Right atrium auricular region (tissue), 2 donors: ENCODE measurements at regions not wholly inside any gene's neighbourhood (a gene's known extent, or its start where the extent isn't known, plus 50 kb on each side); places are given as distances from the start of the nearest gene placed in this dataset.

Experiments
- DNase-seq: peaks from one replicate; pipeline ENCODE4 v3.0.0-alpha.2; 2019; ENCODE audit warnings: low spot score
- H3K27ac ChIP-seq, 2 donors: fragments of 200-600 bp; sonication (generic); 1 replicate in 1 of 2; 2 replicates in 1 of 2; pipeline ENCODE4 v1.5.1; 2016 to 2019
- H3K27me3 ChIP-seq, 2 donors: fragments of 200-600 bp; sonication (generic); one replicate each; pipeline versions ENCODE4 v1.5.1 to v1.6.0; 2017 to 2019
- H3K36me3 ChIP-seq: fragments of 200-600 bp; sonication (generic); one replicate; pipeline ENCODE4 v1.5.1; 2016
- H3K4me1 ChIP-seq, 2 donors: fragments of 200-600 bp; sonication (generic); one replicate each; pipeline versions ENCODE4 v1.5.1 to v1.6.0; 2017 to 2019
- H3K4me3 ChIP-seq, 2 donors: fragments of 200-600 bp; sonication (generic); 1 replicate in 1 of 2; 2 replicates in 1 of 2; pipeline ENCODE4 v1.5.1; 2017 to 2019; ENCODE audit warnings: mild to moderate bottlenecking in 1 of 2, moderate library complexity in 1 of 2
- H3K9me3 ChIP-seq, 2 donors: fragments of 200-600 bp; sonication (generic); one replicate each; pipeline ENCODE4 v1.5.1; 2019
- TF ChIP-seq, protein P1 (sequence below), 2 donors: fragments of 200-600 bp; sonication (generic); IDR thresholded peaks; one replicate each; pipeline ENCODE4 v1.5.1; 2019; ENCODE audit warnings: antibody characterized with exemption in 2 of 2

DNA sequence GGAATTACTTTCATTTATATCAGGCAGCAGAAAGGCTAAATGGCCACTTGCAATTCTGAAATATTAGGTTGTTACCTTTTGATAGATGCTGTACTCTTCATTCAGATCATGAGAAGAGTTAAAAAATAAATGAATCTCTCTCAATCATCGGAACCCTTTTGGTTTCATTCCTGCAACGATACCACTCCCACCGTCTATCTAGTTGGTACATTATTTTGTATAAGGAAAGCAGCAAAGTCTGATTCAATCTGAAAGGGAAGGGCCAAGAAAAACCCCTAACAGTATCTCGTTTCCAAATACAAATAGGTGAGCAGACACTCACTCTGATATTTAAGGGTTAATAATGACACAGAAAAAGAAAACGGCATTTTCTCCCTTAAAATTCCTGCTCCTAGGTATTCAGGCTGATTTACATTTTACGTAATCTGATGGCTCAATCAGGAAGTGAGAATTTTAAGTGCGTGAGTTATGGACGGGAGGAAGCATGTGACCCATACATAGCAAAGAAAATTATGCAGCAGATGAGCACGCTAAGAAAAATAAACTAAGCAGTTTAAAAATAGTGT is 209.4 kb upstream of the KLF14 start:
- DNase-seq: no peak
- no peaks in the 10 kb centered on the region for H3K9me3 ChIP-seq
- TF ChIP-seq, protein P1, sequence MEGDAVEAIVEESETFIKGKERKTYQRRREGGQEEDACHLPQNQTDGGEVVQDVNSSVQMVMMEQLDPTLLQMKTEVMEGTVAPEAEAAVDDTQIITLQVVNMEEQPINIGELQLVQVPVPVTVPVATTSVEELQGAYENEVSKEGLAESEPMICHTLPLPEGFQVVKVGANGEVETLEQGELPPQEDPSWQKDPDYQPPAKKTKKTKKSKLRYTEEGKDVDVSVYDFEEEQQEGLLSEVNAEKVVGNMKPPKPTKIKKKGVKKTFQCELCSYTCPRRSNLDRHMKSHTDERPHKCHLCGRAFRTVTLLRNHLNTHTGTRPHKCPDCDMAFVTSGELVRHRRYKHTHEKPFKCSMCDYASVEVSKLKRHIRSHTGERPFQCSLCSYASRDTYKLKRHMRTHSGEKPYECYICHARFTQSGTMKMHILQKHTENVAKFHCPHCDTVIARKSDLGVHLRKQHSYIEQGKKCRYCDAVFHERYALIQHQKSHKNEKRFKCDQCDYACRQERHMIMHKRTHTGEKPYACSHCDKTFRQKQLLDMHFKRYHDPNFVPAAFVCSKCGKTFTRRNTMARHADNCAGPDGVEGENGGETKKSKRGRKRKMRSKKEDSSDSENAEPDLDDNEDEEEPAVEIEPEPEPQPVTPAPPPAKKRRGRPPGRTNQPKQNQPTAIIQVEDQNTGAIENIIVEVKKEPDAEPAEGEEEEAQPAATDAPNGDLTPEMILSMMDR (IDR thresholded peaks at IDR 0.05): no peak
- H3K4me1 ChIP-seq: peaks cover 0 to 61% of the 10 kb centered on the region in 2 donors
- H3K4me3 ChIP-seq: peak overlapping the region in 1 of 2 donors; percentile 34
- H3K27me3 ChIP-seq: no peaks in the 10 kb centered on the region
- H3K27ac ChIP-seq: peak overlapping the region; percentile 78 to 83
- peaks cover 19% of the 10 kb centered on the region for H3K36me3 ChIP-seq

DNA sequence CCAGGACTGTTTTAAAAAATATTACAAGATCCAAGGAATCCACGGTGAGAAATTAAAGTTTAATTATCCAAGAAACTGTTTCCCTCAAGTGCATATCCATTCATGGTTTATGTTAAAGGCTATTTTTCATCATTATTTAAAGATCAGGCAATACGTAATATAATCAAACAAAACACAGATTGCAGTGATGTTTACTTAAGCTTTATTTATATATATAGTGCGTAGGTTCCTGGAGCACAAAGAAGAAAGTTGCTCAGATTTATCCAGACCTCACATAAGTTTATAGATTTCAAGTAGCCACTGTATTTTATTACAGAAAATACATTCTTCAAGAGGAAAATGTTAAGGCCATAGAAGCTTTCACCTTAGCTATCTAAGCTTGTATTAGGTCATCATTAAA is 210.0 kb upstream of the KLF14 start:
- Histone ChIP-seq H3K4me1 (peaks cover 0 to 57% of the 10 kb centered on the region in 2 donors), H3K9me3 (no peaks in the 10 kb centered on the region), H3K36me3 (peaks cover 19% of the 10 kb centered on the region), H3K27ac (peak overlapping the region; percentile 78 to 83), H3K4me3 (peak overlapping the region in 1 of 2 donors; percentile 34), H3K27me3 (no peaks in the 10 kb centered on the region)
- TF ChIP-seq, protein P1 (IDR thresholded peaks at IDR 0.05): no peak
- DNase-seq: no peak

DNA sequence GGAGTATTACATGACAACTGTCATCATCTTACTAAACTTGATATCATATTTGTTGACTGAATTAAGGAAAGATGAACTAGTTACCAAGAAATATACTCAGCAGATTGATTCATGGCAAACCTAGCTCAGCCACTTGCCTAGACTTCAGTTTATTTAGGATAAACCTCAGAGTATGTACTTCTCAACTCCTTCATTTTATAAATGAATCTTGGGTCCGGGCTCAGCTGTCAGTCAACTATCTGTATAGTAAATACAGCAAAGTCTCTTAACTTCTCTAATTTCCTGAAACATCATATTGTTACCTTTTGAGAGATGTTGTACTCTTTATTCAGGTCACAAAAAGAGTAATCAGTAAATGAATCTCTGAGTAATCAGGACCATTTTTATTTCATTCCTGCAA is 211.0 kb upstream of the KLF14 start:
- no peak for DNase-seq
- peaks cover 19% of the 10 kb centered on the region for H3K36me3 ChIP-seq
- no peaks in the 10 kb centered on the region for H3K9me3 ChIP-seq
- peaks cover 0 to 48% of the 10 kb centered on the region in 2 donors for H3K4me1 ChIP-seq
- H3K27ac ChIP-seq: no peak overlapping the region
- no peaks in the 10 kb centered on the region for H3K27me3 ChIP-seq
- no peak overlapping the region for H3K4me3 ChIP-seq
- TF ChIP-seq, protein P1 (IDR thresholded peaks at IDR 0.05): no peak

DNA sequence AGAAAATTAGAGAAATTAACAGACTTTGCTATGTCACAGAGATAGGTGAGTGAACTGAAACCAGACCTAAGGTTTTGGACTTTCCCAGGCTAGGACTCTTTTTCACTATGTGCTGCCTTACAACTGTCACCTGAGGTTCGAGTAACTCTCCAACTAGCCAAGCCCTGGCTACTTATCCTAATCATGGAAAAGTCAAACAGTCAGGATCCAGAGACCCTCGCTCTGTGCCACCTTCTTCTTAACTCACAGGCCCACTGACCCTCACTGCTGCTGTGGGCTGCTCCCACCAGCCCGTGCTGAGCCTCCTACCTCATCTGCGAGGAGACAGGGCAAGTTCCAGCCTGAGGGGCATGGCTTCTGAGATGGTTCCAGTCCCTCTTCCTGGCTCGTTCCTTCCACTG is 211.4 kb upstream of the KLF14 start:
- no peak overlapping the region for H3K4me3 ChIP-seq
- H3K9me3 ChIP-seq: no peaks in the 10 kb centered on the region
- TF ChIP-seq, protein P1 (IDR thresholded peaks at IDR 0.05): no peak
- DNase-seq: no peak
- peaks cover 0 to 48% of the 10 kb centered on the region in 2 donors for H3K4me1 ChIP-seq
- no peaks in the 10 kb centered on the region for H3K27me3 ChIP-seq
- H3K36me3 ChIP-seq: peaks cover 19% of the 10 kb centered on the region
- H3K27ac ChIP-seq: no peak overlapping the region

DNA sequence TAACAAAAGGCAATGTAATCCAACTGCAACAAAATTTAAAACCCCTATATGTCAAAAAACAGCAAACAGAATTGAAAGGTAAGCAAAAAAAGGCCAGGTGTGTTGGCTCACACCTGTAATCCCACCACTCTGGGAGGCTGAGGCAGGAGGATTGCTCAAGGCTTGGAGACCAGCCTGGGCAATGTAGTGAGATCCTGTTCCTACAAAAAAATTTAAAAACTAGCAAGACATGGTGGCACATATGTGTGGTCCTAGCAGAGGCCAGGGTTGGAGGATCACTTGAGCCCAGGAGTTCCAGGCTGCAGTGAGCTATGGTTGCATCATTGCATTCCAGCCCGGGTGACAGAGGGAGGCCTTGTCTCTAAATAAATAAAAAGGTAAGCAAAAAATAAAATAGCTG is 212.1 kb upstream of the KLF14 start:
- Histone ChIP-seq H3K9me3 (no peaks in the 10 kb centered on the region), H3K4me1 (peaks cover 0 to 46% of the 10 kb centered on the region in 2 donors), H3K4me3 (no peak overlapping the region), H3K27me3 (no peaks in the 10 kb centered on the region), H3K27ac (no peak overlapping the region), H3K36me3 (peaks cover 21% of the 10 kb centered on the region)
- DNase-seq: no peak
- TF ChIP-seq, protein P1 (IDR thresholded peaks at IDR 0.05): no peak
